ENCODE measurements at regions not wholly inside any gene's neighbourhood (a gene's known extent, or its start where the extent isn't known, plus 50 kb on each side); places are given as distances from the start of the nearest gene placed in this dataset.

GRCh38 chr12:34124608-34125007 is 102.3 kb downstream of the ALG10 start:
- TF ChIP-seq CTCF (conservative IDR thresholded peaks at IDR 0.05) (no peak), ZFX (IDR thresholded peaks at IDR 0.05) (no peak)
